GM06990 (cell line): ENCODE measurements at regions not wholly inside any gene's neighbourhood (a gene's known extent, or its start where the extent isn't known, plus 50 kb on each side); places are given as distances from the start of the nearest gene placed in this dataset.

Experiments used
- DNase-seq: peaks from one replicate; pipeline ENCODE4 v3.0.0-alpha.2; 2011; ENCODE audit not compliant: insufficient read length; ENCODE audit errors: extremely low read depth
- H3K27me3 ChIP-seq: replicated peaks from 2 replicates; pipeline ENCODE4 v1.6.0; 2011; ENCODE audit warnings: low read length; ENCODE audit not compliant: control insufficient read depth, insufficient read depth
- H3K36me3 ChIP-seq: 2 replicates; pipeline ENCODE4 v1.5.1; 2011; ENCODE audit warnings: low read length; ENCODE audit not compliant: control insufficient read depth, insufficient read depth
- H3K4me3 ChIP-seq: replicated peaks from 2 replicates; pipeline ENCODE4 v1.5.1; 2011; ENCODE audit warnings: low read depth, mild to moderate bottlenecking, control low read depth, low read length
- CTCF ChIP-seq: IDR thresholded peaks from 2 replicates; pipeline ENCODE4 v1.5.1; 2011; ENCODE audit warnings: low read length, control low read depth, mild to moderate bottlenecking, inconsistent platforms; ENCODE audit not compliant: insufficient read depth, poor library complexity, severe bottlenecking

GRCh38 chr2:234839285-234839684 is 112.5 kb upstream of the SH3BP4 start:
- no peak for DNase-seq
- TF ChIP-seq CTCF, result no peak
- H3K36me3 ChIP-seq, result no peaks in the 10 kb centered on the region
- no peaks in the 10 kb centered on the region; the same call in 1 of the 2 replicates for H3K27me3 ChIP-seq
- no peak overlapping the region for H3K4me3 ChIP-seq

- no peak for DNase-seq
- TF ChIP-seq CTCF, result no peak
- Histone ChIP-seq H3K27me3 (no peaks in the 10 kb centered on the region; the same call in 1 of the 2 replicates), H3K4me3 (no peak overlapping the region), H3K36me3 (no peaks in the 10 kb centered on the region)
These were observed 115.5 kb upstream of the SH3BP4 start for GRCh38 chr2:234836271-234836670.

GRCh38 chr2:234835738-234836137 is 116.1 kb upstream of the SH3BP4 start:
- H3K36me3 ChIP-seq, result no peaks in the 10 kb centered on the region
- no peak for TF ChIP-seq CTCF
- no peak for DNase-seq
- H3K4me3 ChIP-seq, result no peak overlapping the region
- no peaks in the 10 kb centered on the region for H3K27me3 ChIP-seq

- H3K27me3 ChIP-seq, result no peaks in the 10 kb centered on the region
- no peak for TF ChIP-seq CTCF
- no peak for DNase-seq
- no peaks in the 10 kb centered on the region for H3K36me3 ChIP-seq
- H3K4me3 ChIP-seq, result no peak overlapping the region
These were observed 117.4 kb upstream of the SH3BP4 start for GRCh38 chr2:234834228-234834923.

- TF ChIP-seq CTCF, result no peak
- Histone ChIP-seq H3K27me3 (no peaks in the 10 kb centered on the region), H3K4me3 (no peak overlapping the region), H3K36me3 (no peaks in the 10 kb centered on the region)
- no peak for DNase-seq
These were observed 121.0 kb upstream of the SH3BP4 start for GRCh38 chr2:234830853-234831252.

- DNase-seq, result no peak
- H3K4me3 ChIP-seq, result no peak overlapping the region
- no peaks in the 10 kb centered on the region for H3K27me3 ChIP-seq
- no peaks in the 10 kb centered on the region for H3K36me3 ChIP-seq
- TF ChIP-seq CTCF, result no peak
These were observed 122.8 kb upstream of the SH3BP4 start for GRCh38 chr2:234829074-234829455.
